ENCODE measurements at regions not wholly inside any gene's neighbourhood (a gene's known extent, or its start where the extent isn't known, plus 50 kb on each side); places are given as distances from the start of the nearest gene placed in this dataset.
"Not testable (repeated sequence)": the region's sequence is repeated elsewhere in the genome, so short reads cannot be mapped to it uniquely, and the experiment has no call there.

DNA sequence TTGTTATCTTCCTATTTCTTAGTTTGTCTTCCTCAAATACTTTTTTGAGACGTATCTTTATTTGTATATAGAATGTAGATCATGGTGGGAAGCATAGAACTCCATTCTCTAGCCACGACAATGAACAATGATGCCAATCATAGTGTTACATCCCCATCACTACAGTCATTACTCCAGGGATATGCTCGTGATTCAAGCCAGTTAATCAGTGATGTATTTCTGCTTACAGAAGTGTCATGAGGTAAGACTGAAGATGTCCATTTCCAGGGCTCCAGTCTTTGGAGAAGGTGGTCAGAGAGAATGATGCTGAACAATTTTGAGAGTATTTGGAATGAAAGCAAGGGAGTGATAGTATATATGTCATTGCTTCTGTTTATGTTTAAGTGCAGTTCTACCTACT is 777.2 kb upstream of the TMEFF2 start:
- no peak for FAIRE-seq
- TF ChIP-seq, protein P1, sequence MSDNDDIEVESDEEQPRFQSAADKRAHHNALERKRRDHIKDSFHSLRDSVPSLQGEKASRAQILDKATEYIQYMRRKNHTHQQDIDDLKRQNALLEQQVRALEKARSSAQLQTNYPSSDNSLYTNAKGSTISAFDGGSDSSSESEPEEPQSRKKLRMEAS (IDR thresholded peaks at IDR 0.05) = no peak
- 9% methylated on average over 3 of the region's 3 CpGs for WGBS (ENCODE audit: missing lambda C conversion rate)
- no peak for ATAC-seq
- Histone ChIP-seq H3K9me3 (no peaks in the 10 kb centered on the region), H3K4me2 (no peak overlapping the region), H3K27ac (no peak overlapping the region), H3K4me1 (no peaks in the 10 kb centered on the region), H3K4me3 (no peak overlapping the region)
- no peak for DNase-seq (ENCODE audit: low read depth in 1 of 2, low spot score in 1 of 2)
- ChIA-PET POLR2A (no interaction called here), CTCF (no interaction called here)

DNA sequence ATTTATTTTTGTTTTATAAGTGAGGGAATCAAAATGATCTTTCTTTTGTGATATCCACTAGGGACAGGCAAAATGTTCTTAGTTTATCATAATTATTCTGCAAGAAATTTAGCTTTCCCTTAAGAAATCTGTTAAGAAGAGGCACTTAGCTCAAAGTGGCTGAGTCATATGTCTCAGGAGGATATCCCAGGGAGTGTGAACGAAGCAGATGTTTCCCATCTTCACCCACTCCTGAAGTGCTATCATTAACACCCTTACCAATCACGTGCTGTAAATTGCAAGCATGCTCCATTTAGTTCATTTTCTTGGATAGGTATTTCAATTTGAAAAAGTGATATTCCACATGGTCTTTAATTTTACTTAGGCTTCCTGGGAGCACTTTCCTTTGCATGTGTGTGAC is 774.3 kb upstream of the TMEFF2 start:
- Histone ChIP-seq H3K4me3 (no peak overlapping the region), H3K4me1 (no peaks in the 10 kb centered on the region), H3K4me2 (no peak overlapping the region), H3K27ac (no peak overlapping the region), H3K9me3 (no peaks in the 10 kb centered on the region)
- ChIA-PET POLR2A (no interaction called here), CTCF (no interaction called here)
- DNase-seq (ENCODE audit: low read depth in 1 of 2, low spot score in 1 of 2) (no peak), FAIRE-seq (no peak), ATAC-seq (no peak)
- WGBS (ENCODE audit: missing lambda C conversion rate) = 13% methylated on average over 2 of the region's 2 CpGs
- TF ChIP-seq TFCP2L1 (CRISPR knock-in tag; IDR thresholded peaks at IDR 0.05) (no peak), FOSL2 (IDR thresholded peaks at IDR 0.05) (no peak), FOSL2 (CRISPR knock-in tag; IDR thresholded peaks at IDR 0.05) (no peak), EHF (CRISPR knock-in tag; IDR thresholded peaks at IDR 0.05) (no peak), FOXS1 (CRISPR knock-in tag; IDR thresholded peaks at IDR 0.05) (no peak)
- TF ChIP-seq, protein P2, sequence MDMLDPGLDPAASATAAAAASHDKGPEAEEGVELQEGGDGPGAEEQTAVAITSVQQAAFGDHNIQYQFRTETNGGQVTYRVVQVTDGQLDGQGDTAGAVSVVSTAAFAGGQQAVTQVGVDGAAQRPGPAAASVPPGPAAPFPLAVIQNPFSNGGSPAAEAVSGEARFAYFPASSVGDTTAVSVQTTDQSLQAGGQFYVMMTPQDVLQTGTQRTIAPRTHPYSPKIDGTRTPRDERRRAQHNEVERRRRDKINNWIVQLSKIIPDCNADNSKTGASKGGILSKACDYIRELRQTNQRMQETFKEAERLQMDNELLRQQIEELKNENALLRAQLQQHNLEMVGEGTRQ (IDR thresholded peaks at IDR 0.05) = no peak
- TF ChIP-seq, protein P3, sequence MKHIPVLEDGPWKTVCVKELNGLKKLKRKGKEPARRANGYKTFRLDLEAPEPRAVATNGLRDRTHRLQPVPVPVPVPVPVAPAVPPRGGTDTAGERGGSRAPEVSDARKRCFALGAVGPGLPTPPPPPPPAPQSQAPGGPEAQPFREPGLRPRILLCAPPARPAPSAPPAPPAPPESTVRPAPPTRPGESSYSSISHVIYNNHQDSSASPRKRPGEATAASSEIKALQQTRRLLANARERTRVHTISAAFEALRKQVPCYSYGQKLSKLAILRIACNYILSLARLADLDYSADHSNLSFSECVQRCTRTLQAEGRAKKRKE (CRISPR knock-in tag; IDR thresholded peaks at IDR 0.05; ENCODE audit: low read depth) = no peak

DNA sequence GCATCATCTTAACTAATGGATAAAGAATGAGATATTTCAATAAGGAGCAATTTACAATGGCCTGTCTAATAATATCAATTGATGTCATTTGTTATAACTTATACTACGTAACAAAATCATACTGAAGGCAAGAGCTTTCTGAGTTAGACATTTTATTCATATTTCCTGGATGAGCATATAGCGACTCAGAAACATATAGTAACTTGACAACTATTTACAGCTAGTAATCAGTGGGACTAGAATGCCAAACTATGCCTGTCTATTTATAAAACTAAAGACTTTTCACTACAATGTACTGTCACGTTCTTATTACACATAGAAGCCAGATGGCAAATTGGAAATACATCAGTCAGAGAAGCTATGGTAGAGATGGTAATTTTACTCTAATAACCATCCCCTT is 766.2 kb upstream of the TMEFF2 start:
- CTCF ChIA-PET = no interaction called here
- H3K4me2 ChIP-seq = no peak overlapping the region
- H3K27ac ChIP-seq = no peak overlapping the region
- TF ChIP-seq ZC3H11A (IDR thresholded peaks at IDR 0.05) (no peak), NR3C1 (IDR thresholded peaks at IDR 0.05) (no peak), CBX8 (IDR thresholded peaks at IDR 0.05) (no peak), HEYL (CRISPR knock-in tag; IDR thresholded peaks at IDR 0.05) (no peak), EHMT2 (IDR thresholded peaks at IDR 0.05; ENCODE audit: low read depth) (no peak), BHLHE40 (IDR thresholded peaks at IDR 0.05; ENCODE audit: low read depth, low read length) (no peak), CHD2 (IDR thresholded peaks at IDR 0.05; ENCODE audit: low read length, partially characterized antibody) (no peak), HDAC2 (IDR thresholded peaks at IDR 0.05) (no peak), RARB (CRISPR knock-in tag; IDR thresholded peaks at IDR 0.05) (no peak), HOXB13 (CRISPR knock-in tag; IDR thresholded peaks at IDR 0.05; ENCODE audit: low read depth) (no peak), CHD4 (IDR thresholded peaks at IDR 0.05; ENCODE audit: borderline replicate concordance) (no peak), TP53 (CRISPR knock-in tag; IDR thresholded peaks at IDR 0.05) (no peak), NPAS2 (CRISPR knock-in tag; IDR thresholded peaks at IDR 0.05; ENCODE audit: borderline replicate concordance) (no peak)
- TF ChIP-seq, protein P4, sequence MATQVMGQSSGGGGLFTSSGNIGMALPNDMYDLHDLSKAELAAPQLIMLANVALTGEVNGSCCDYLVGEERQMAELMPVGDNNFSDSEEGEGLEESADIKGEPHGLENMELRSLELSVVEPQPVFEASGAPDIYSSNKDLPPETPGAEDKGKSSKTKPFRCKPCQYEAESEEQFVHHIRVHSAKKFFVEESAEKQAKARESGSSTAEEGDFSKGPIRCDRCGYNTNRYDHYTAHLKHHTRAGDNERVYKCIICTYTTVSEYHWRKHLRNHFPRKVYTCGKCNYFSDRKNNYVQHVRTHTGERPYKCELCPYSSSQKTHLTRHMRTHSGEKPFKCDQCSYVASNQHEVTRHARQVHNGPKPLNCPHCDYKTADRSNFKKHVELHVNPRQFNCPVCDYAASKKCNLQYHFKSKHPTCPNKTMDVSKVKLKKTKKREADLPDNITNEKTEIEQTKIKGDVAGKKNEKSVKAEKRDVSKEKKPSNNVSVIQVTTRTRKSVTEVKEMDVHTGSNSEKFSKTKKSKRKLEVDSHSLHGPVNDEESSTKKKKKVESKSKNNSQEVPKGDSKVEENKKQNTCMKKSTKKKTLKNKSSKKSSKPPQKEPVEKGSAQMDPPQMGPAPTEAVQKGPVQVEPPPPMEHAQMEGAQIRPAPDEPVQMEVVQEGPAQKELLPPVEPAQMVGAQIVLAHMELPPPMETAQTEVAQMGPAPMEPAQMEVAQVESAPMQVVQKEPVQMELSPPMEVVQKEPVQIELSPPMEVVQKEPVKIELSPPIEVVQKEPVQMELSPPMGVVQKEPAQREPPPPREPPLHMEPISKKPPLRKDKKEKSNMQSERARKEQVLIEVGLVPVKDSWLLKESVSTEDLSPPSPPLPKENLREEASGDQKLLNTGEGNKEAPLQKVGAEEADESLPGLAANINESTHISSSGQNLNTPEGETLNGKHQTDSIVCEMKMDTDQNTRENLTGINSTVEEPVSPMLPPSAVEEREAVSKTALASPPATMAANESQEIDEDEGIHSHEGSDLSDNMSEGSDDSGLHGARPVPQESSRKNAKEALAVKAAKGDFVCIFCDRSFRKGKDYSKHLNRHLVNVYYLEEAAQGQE (IDR thresholded peaks at IDR 0.05) = no peak
- TF ChIP-seq, protein P5, sequence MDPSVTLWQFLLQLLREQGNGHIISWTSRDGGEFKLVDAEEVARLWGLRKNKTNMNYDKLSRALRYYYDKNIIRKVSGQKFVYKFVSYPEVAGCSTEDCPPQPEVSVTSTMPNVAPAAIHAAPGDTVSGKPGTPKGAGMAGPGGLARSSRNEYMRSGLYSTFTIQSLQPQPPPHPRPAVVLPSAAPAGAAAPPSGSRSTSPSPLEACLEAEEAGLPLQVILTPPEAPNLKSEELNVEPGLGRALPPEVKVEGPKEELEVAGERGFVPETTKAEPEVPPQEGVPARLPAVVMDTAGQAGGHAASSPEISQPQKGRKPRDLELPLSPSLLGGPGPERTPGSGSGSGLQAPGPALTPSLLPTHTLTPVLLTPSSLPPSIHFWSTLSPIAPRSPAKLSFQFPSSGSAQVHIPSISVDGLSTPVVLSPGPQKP (IDR thresholded peaks at IDR 0.05; ENCODE audit: low read depth, low read length) = no peak
- TF ChIP-seq, protein P6, sequence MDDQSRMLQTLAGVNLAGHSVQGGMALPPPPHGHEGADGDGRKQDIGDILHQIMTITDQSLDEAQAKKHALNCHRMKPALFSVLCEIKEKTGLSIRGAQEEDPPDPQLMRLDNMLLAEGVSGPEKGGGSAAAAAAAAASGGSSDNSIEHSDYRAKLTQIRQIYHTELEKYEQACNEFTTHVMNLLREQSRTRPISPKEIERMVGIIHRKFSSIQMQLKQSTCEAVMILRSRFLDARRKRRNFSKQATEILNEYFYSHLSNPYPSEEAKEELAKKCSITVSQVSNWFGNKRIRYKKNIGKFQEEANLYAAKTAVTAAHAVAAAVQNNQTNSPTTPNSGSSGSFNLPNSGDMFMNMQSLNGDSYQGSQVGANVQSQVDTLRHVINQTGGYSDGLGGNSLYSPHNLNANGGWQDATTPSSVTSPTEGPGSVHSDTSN (IDR thresholded peaks at IDR 0.05) = no peak
- TF ChIP-seq, protein P3 (CRISPR knock-in tag; IDR thresholded peaks at IDR 0.05; ENCODE audit: low read depth) = no peak
- FAIRE-seq (no peak), ATAC-seq (no peak), DNase-seq (ENCODE audit: low read depth in 1 of 2, low spot score in 1 of 2) (no peak)
- H3K4me1 ChIP-seq = no peaks in the 10 kb centered on the region
- POLR2A ChIA-PET = no interaction called here
- WGBS (ENCODE audit: missing lambda C conversion rate) = 52% methylated on average over 3 of the region's 3 CpGs
- H3K4me3 ChIP-seq = no peak overlapping the region
- H3K9me3 ChIP-seq = no peaks in the 10 kb centered on the region

DNA sequence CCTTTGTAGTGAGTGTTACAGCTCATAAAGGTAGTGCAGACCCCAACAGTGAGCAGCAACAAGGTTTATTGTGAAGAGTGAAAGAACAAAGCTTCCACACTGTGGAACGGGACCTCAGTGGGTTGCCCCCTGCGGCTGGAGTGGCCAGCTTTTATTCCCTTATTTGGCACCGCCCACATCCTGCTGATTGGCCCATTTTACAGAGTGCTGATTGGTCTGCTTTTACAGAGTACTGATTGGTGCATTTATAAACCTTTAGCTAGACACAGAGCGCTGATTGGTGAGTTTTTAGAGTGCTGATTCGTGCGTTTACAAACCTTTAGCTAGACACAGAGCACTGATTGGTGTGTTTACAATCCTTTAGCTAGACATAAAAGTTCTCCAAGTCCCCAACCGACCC is 763.9 kb upstream of the TMEFF2 start:
- H3K4me1 ChIP-seq; FAIRE-seq; ATAC-seq; DNase-seq (ENCODE audit: low read depth in 1 of 2, low spot score in 1 of 2); POLR2A ChIA-PET; H3K4me3 ChIP-seq; H3K27ac ChIP-seq; H3K9me3 ChIP-seq; H3K4me2 ChIP-seq; CTCF ChIA-PET: not testable (repeated sequence)
- 45% methylated on average over 7 of the region's 7 CpGs for WGBS (ENCODE audit: missing lambda C conversion rate)
